ENCODE measurements at regions not wholly inside any gene's neighbourhood (a gene's known extent, or its start where the extent isn't known, plus 50 kb on each side); places are given as distances from the start of the nearest gene placed in this dataset.

- TF ChIP-seq EZH2phosphoT487 (conservative IDR thresholded peaks at IDR 0.05; ENCODE audit: low read length): no peak
- no peak for TF ChIP-seq CTCF (IDR thresholded peaks at IDR 0.05; ENCODE audit: insufficient read depth, low read length, poor library complexity, severe bottlenecking)
- no peaks in the 10 kb centered on the region for H3K79me2 ChIP-seq (ENCODE audit: insufficient read depth, low read length)
- no peaks in the 10 kb centered on the region for H3K9me3 ChIP-seq (ENCODE audit: insufficient read depth, low read length)
- no peaks in the 10 kb centered on the region for H4K20me1 ChIP-seq (ENCODE audit: low read depth, low read length)
- H3K4me2 ChIP-seq (ENCODE audit: low read depth, low read length, poor library complexity, severe bottlenecking): no peak overlapping the region
- no peak overlapping the region for H3K27ac ChIP-seq (ENCODE audit: low read depth, low read length)
- no peak overlapping the region for H2AFZ ChIP-seq (ENCODE audit: low read depth, low read length, severe bottlenecking)
- H3K27me3 ChIP-seq (ENCODE audit: low read length): no peaks in the 10 kb centered on the region
- no peaks in the 10 kb centered on the region for H3F3A ChIP-seq (ENCODE audit: insufficient read depth)
- no peaks in the 10 kb centered on the region for H3K9me2 ChIP-seq (replicated peaks; ENCODE audit: insufficient read depth, low read length)
- no peak overlapping the region for H3K9ac ChIP-seq (ENCODE audit: low read length)
- no peak overlapping the region for H3K4me3 ChIP-seq (ENCODE audit: insufficient read depth, low read length, poor library complexity, severe bottlenecking)
- no peaks in the 10 kb centered on the region for H3K36me3 ChIP-seq (ENCODE audit: low read length)
Measured at GRCh38 chr2:236511266-236511665, 58.4 kb upstream of the ACKR3 start.

DNA sequence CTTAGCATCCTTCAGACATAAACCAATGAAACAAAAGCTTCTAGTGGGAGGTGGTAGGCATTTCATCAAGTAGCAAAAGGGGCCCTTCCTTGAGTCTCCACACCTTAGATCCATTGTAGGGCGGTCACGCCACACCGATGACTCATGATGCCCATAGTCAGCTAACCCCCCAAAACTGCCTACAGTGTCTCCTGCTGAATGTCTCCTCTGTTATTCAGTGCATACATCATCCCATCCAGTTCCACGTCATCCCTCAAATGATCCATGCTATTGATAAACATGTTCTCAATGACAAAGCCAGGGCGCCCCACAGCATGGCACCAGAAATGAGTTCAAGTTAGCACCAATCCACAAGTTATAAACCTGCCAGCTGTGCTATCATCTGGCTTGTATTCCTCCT lies 57.4 kb upstream of the ACKR3 start:
- TF ChIP-seq CTCF (IDR thresholded peaks at IDR 0.05; ENCODE audit: insufficient read depth, low read length, poor library complexity, severe bottlenecking) (no peak), EZH2phosphoT487 (conservative IDR thresholded peaks at IDR 0.05; ENCODE audit: low read length) (no peak)
- Histone ChIP-seq H3K9me3 (ENCODE audit: insufficient read depth, low read length) (no peaks in the 10 kb centered on the region), H4K20me1 (ENCODE audit: low read depth, low read length) (no peaks in the 10 kb centered on the region), H2AFZ (ENCODE audit: low read depth, low read length, severe bottlenecking) (no peak overlapping the region), H3K9ac (ENCODE audit: low read length) (no peak overlapping the region), H3K9me2 (replicated peaks; ENCODE audit: insufficient read depth, low read length) (no peaks in the 10 kb centered on the region), H3K27ac (ENCODE audit: low read depth, low read length) (no peak overlapping the region), H3K4me2 (ENCODE audit: low read depth, low read length, poor library complexity, severe bottlenecking) (no peak overlapping the region), H3K36me3 (ENCODE audit: low read length) (no peaks in the 10 kb centered on the region), H3K4me3 (ENCODE audit: insufficient read depth, low read length, poor library complexity, severe bottlenecking) (no peak overlapping the region), H3K79me2 (ENCODE audit: insufficient read depth, low read length) (no peaks in the 10 kb centered on the region), H3F3A (ENCODE audit: insufficient read depth) (no peaks in the 10 kb centered on the region), H3K27me3 (ENCODE audit: low read length) (no peaks in the 10 kb centered on the region)

GRCh38 chr2:236512902-236513435 lies 56.7 kb upstream of the ACKR3 start:
- no peaks in the 10 kb centered on the region for H3K9me3 ChIP-seq (ENCODE audit: insufficient read depth, low read length)
- H3K27ac ChIP-seq (ENCODE audit: low read depth, low read length): no peak overlapping the region
- H3K4me2 ChIP-seq (ENCODE audit: low read depth, low read length, poor library complexity, severe bottlenecking): no peak overlapping the region
- no peak overlapping the region for H3K9ac ChIP-seq (ENCODE audit: low read length)
- H4K20me1 ChIP-seq (ENCODE audit: low read depth, low read length): no peaks in the 10 kb centered on the region
- H3F3A ChIP-seq (ENCODE audit: insufficient read depth): no peaks in the 10 kb centered on the region
- H2AFZ ChIP-seq (ENCODE audit: low read depth, low read length, severe bottlenecking): no peak overlapping the region
- no peaks in the 10 kb centered on the region for H3K9me2 ChIP-seq (replicated peaks; ENCODE audit: insufficient read depth, low read length)
- H3K27me3 ChIP-seq (ENCODE audit: low read length): no peaks in the 10 kb centered on the region
- H3K36me3 ChIP-seq (ENCODE audit: low read length): no peaks in the 10 kb centered on the region
- H3K79me2 ChIP-seq (ENCODE audit: insufficient read depth, low read length): no peaks in the 10 kb centered on the region
- no peak overlapping the region for H3K4me3 ChIP-seq (ENCODE audit: insufficient read depth, low read length, poor library complexity, severe bottlenecking)
- peak; percentile 38 for TF ChIP-seq CTCF (IDR thresholded peaks at IDR 0.05; ENCODE audit: insufficient read depth, low read length, poor library complexity, severe bottlenecking)
- TF ChIP-seq EZH2phosphoT487 (conservative IDR thresholded peaks at IDR 0.05; ENCODE audit: low read length): no peak
